HUES48 (cell line): ENCODE measurements at regions not wholly inside any gene's neighbourhood (a gene's known extent, or its start where the extent isn't known, plus 50 kb on each side); places are given as distances from the start of the nearest gene placed in this dataset.

Source experiments
- H3K27ac ChIP-seq: one replicate; pipeline ENCODE4 v1.7.0; 2013; ENCODE audit warnings: low read depth, low read length, inconsistent platforms
- H3K27me3 ChIP-seq: 2 replicates; pipeline ENCODE4 v1.6.1; 2013; ENCODE audit warnings: mild to moderate bottlenecking, low read length; ENCODE audit not compliant: control insufficient read depth, insufficient read depth
- H3K36me3 ChIP-seq: 2 replicates; pipeline ENCODE4 v1.6.1; 2013; ENCODE audit warnings: low read length; ENCODE audit not compliant: control insufficient read depth, insufficient read depth
- H3K4me1 ChIP-seq: 2 replicates; pipeline ENCODE4 v1.6.1; 2013; ENCODE audit warnings: mild to moderate bottlenecking, low read length; ENCODE audit not compliant: control insufficient read depth, insufficient read depth
- H3K4me3 ChIP-seq: 2 replicates; pipeline ENCODE4 v1.5.1; 2013; ENCODE audit warnings: mild to moderate bottlenecking, low read depth, low read length
- H3K9ac ChIP-seq: 2 replicates; pipeline ENCODE4 v1.6.1; 2013; ENCODE audit warnings: mild to moderate bottlenecking, low read depth, low read length, moderate library complexity
- H3K9me3 ChIP-seq: 2 replicates; pipeline ENCODE4 v1.6.1; 2013; ENCODE audit warnings: low read length; ENCODE audit not compliant: control insufficient read depth, insufficient read depth

GRCh38 chr19:34841780-34842179, 68.8 kb upstream of the ZNF599 start:
- Histone ChIP-seq H3K27ac (no peak overlapping the region), H3K36me3 (no peaks in the 10 kb centered on the region), H3K9ac (no peak overlapping the region), H3K4me3 (no peak overlapping the region), H3K9me3 (no peaks in the 10 kb centered on the region), H3K27me3 (peaks cover 24% of the 10 kb centered on the region), H3K4me1 (peaks cover 14% of the 10 kb centered on the region)

- peaks cover 10% of the 10 kb centered on the region for H3K4me1 ChIP-seq
- peak overlapping the region; percentile 54 for H3K4me3 ChIP-seq
- H3K9me3 ChIP-seq = no peaks in the 10 kb centered on the region
- no peak overlapping the region for H3K27ac ChIP-seq
- H3K36me3 ChIP-seq = no peaks in the 10 kb centered on the region
- H3K9ac ChIP-seq = no peak overlapping the region
- H3K27me3 ChIP-seq = peaks cover 24% of the 10 kb centered on the region
These were observed 65.9 kb upstream of the ZNF599 start for GRCh38 chr19:34838753-34839431.

- Histone ChIP-seq H3K27me3 (peaks cover 24% of the 10 kb centered on the region), H3K27ac (no peak overlapping the region), H3K36me3 (no peaks in the 10 kb centered on the region), H3K9me3 (no peaks in the 10 kb centered on the region), H3K9ac (no peak overlapping the region), H3K4me1 (peaks cover 10% of the 10 kb centered on the region), H3K4me3 (peak overlapping the region; percentile 54)
These were observed 65.2 kb upstream of the ZNF599 start for GRCh38 chr19:34838248-34838647.

GRCh38 chr19:34837262-34837661, 64.2 kb upstream of the ZNF599 start:
- Histone ChIP-seq H3K9me3 (no peaks in the 10 kb centered on the region), H3K9ac (no peak overlapping the region), H3K4me1 (peaks cover 10% of the 10 kb centered on the region), H3K27me3 (peaks cover 24% of the 10 kb centered on the region), H3K36me3 (no peaks in the 10 kb centered on the region), H3K4me3 (no peak overlapping the region), H3K27ac (no peak overlapping the region)

- Histone ChIP-seq H3K27ac (no peak overlapping the region), H3K4me3 (no peak overlapping the region), H3K9me3 (no peaks in the 10 kb centered on the region), H3K36me3 (no peaks in the 10 kb centered on the region), H3K9ac (no peak overlapping the region), H3K4me1 (peaks cover 3% of the 10 kb centered on the region), H3K27me3 (peaks cover 24% of the 10 kb centered on the region)
These were observed 62.8 kb upstream of the ZNF599 start for GRCh38 chr19:34835631-34836351.

GRCh38 chr19:34834472-34835061, 61.6 kb upstream of the ZNF599 start:
- H3K9ac ChIP-seq = no peak overlapping the region
- no peaks in the 10 kb centered on the region for H3K9me3 ChIP-seq
- H3K27ac ChIP-seq = no peak overlapping the region
- peaks cover 3% of the 10 kb centered on the region for H3K4me1 ChIP-seq
- no peaks in the 10 kb centered on the region for H3K36me3 ChIP-seq
- peaks cover 18% of the 10 kb centered on the region for H3K27me3 ChIP-seq
- H3K4me3 ChIP-seq = no peak overlapping the region

- no peaks in the 10 kb centered on the region for H3K4me1 ChIP-seq
- H3K36me3 ChIP-seq = no peaks in the 10 kb centered on the region
- H3K9me3 ChIP-seq = no peaks in the 10 kb centered on the region
- no peak overlapping the region for H3K27ac ChIP-seq
- no peaks in the 10 kb centered on the region for H3K27me3 ChIP-seq
- H3K4me3 ChIP-seq = no peak overlapping the region
- H3K9ac ChIP-seq = no peak overlapping the region
These were observed 59.6 kb upstream of the ZNF599 start for GRCh38 chr19:34832581-34833112.

- Histone ChIP-seq H3K36me3 (no peaks in the 10 kb centered on the region), H3K9me3 (no peaks in the 10 kb centered on the region), H3K27ac (no peak overlapping the region), H3K4me3 (no peak overlapping the region), H3K4me1 (no peaks in the 10 kb centered on the region), H3K9ac (no peak overlapping the region), H3K27me3 (no peaks in the 10 kb centered on the region)
These were observed 58.7 kb upstream of the ZNF599 start for GRCh38 chr19:34831714-34832113.

- Histone ChIP-seq H3K9me3 (peaks cover 15% of the 10 kb centered on the region), H3K4me1 (no peaks in the 10 kb centered on the region), H3K36me3 (no peaks in the 10 kb centered on the region), H3K27me3 (no peaks in the 10 kb centered on the region), H3K4me3 (no peak overlapping the region), H3K9ac (no peak overlapping the region), H3K27ac (no peak overlapping the region)
These were observed 55.1 kb upstream of the ZNF599 start for GRCh38 chr19:34828156-34828555.

GRCh38 chr19:34825212-34825611, 52.2 kb upstream of the ZNF599 start:
- H3K9ac ChIP-seq = no peak overlapping the region
- no peaks in the 10 kb centered on the region for H3K36me3 ChIP-seq
- H3K27me3 ChIP-seq = no peaks in the 10 kb centered on the region
- no peak overlapping the region for H3K27ac ChIP-seq
- H3K4me3 ChIP-seq = no peak overlapping the region
- H3K9me3 ChIP-seq = peaks cover 23% of the 10 kb centered on the region
- H3K4me1 ChIP-seq = no peaks in the 10 kb centered on the region

GRCh38 chr19:34824686-34825085, 51.7 kb upstream of the ZNF599 start:
- H3K4me1 ChIP-seq = no peaks in the 10 kb centered on the region
- H3K27me3 ChIP-seq = no peaks in the 10 kb centered on the region
- H3K4me3 ChIP-seq = no peak overlapping the region
- no peak overlapping the region for H3K9ac ChIP-seq
- H3K36me3 ChIP-seq = no peaks in the 10 kb centered on the region
- peaks cover 23% of the 10 kb centered on the region for H3K9me3 ChIP-seq
- H3K27ac ChIP-seq = no peak overlapping the region
